K562 (cell line): ENCODE measurements at regions not wholly inside any gene's neighbourhood (a gene's known extent, or its start where the extent isn't known, plus 50 kb on each side); places are given as distances from the start of the nearest gene placed in this dataset.

ENCODE experiments used
- ARID4B ChIP-seq: sonication (generic); formaldehyde crosslinking; IDR thresholded peaks from 2 replicates; pipeline ENCODE4 v1.8.0; 2022; ENCODE audit warnings: mild to moderate bottlenecking, missing genetic modification reagents
- NBN ChIP-seq: fragments of 450-650 bp; IDR thresholded peaks from 2 replicates; pipeline ENCODE4 v1.6.1; 2016; ENCODE audit warnings: low read depth, mild to moderate bottlenecking

- TF ChIP-seq NBN (no peak), ARID4B (CRISPR knock-in tag) (no peak)
These were observed 171.6 kb upstream of the SORCS1 start for GRCh38 chr10:107336061-107336460.
